ENCODE measurements at regions not wholly inside any gene's neighbourhood (a gene's known extent, or its start where the extent isn't known, plus 50 kb on each side); places are given as distances from the start of the nearest gene placed in this dataset.

DNA sequence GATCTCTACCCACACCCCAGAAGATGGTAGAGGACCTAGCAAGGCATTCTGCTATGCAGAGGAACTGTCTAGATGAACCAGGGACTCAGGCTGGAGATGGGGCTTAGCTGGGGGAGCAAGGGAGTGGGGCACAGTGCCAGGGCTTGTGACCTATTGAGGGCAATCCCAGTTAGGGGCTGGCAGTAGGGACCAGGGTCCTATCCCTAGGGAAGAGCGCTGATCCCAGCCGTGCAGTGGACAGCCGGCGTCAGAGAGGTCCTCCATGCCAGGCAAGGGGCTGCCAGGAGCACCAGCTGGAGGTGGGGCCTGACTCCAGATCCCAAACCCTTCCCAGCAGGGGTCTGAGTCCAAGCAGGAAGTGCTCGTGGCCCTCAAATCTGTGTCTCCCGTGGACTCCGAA, 52.7 kb upstream of the NEURL1B start:
- DNase-seq: no peak

DNA sequence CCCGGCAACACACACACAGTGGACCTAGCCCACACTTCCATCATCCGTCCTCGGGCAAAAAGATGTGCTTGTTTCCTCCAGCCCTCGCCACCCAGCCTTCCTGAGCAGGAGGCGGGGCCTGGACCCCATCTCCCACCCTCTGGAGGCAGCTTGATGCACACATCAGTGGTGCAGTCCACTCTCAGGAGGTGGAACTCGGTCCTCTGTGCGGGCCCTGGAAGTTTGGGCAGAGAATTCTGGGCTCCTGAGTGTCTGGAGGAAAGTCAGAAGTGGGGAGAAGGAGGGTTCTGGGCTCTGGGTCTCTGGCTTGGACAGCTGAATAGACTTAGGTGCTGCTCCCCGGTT, 54.0 kb upstream of the NEURL1B start:
- no peak for DNase-seq

DNA sequence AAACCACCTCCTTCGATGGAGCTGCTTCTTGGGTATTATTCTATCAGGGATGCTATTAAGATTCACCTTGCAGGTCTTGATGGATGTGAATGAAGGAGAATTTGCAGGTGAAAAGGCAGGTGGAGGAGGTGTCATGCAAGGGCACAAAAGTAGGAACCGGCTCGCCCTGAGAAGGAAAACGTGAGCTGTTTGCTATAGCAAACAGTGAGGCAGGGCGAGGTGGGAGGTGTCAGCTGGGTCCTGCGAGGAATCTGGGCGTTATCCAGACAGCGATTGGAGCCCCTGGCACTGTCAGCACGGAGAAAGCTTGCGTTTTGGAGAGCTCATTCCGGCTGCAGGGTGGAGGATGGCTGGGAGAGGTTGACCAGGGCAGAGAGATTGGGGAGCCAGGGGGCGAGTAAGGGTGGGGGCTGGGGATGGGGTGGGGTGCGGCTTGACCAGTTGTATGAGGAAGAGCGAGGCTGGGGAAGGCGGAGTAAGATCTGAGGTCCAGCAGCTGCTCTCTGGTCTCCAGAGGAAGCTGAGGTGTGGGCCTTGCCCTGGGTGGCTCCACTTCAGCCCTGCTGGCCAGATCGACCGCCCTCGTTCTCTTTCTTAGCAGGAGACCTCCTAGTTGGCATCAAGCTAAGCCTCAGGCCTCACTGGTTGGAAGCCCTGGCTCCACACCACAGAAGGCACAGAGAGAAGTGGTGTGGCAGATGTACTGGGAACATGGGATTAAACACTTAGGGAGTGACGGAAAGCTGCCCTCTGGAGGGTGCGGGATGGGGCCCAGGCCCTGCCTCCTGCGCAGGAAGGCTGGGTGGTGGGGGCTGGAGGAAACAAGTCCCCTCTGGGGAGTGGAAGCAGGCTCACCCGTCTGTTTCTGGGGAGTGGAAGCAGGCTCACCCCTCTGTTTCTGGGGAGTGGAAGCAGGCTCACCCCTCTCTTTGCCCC, 54.7 kb upstream of the NEURL1B start:
- peak; percentile 78 for DNase-seq

DNA sequence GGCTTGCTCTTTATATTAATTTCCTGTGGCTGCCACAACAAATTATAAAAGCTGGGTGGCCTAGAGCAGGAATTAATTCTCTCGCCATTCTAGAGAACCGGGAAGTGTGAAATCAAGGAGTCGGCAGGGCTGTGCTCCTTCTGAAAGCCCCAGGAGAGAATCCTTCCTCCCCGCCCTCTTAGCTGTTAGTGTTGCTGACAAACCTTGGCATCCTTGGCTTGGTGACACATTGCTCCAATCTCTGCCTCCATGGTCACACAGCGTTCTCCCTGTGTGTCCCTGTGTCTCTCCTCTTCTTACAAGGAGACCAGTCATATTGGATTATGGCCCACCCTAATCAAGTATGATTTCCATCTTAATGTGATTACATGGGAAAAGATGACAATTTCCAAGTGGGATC, 55.9 kb upstream of the NEURL1B start:
- no peak for DNase-seq

DNA sequence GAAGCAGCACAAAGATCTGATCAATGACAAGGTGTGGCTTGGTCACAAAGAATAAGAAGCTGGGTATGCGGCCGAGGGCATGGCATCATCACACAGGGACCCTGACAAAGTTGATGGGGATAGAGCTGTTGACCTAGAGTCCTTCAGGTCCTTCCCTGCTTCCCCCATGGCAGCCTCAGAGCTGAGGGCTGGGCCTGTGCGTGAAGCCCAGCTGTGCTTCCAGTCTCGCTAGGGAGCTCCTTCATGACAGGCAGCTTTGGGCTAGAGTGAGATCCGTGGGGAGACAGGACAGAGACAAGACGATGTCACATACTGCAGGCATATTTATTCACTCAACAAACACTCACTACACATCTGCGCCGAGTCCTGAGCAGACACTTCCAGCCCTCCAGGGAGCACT, 56.4 kb upstream of the NEURL1B start:
- no peak for DNase-seq

DNA sequence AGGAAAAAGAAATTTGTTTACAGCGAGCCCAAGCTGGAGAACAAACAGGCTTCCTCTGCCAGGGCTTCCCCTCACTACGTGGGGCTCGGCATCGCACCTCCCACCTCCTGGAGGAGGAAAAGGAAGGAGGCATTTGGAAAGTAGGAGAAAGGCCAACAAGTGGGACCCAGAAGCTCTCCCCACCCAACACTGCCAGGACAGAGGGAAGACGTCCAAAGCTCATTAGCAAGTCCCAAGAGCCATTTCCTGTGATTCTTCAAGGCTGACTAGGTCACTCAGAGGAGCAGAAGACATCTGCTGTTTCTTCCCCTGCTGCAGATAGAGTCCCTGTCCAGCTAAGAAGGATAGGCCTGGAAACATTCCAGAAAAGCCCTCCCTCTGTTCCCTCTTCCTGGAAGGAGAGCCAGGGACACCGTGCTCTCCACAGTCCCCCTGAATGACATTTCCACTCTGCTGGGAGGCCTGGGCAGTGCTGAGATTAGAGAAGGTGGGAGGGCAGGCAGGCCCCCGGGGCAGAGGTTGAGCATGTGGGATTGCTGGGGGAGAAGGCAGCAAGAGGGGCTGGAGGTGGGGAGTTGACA, 57.0 kb upstream of the NEURL1B start:
- DNase-seq: no peak

DNA sequence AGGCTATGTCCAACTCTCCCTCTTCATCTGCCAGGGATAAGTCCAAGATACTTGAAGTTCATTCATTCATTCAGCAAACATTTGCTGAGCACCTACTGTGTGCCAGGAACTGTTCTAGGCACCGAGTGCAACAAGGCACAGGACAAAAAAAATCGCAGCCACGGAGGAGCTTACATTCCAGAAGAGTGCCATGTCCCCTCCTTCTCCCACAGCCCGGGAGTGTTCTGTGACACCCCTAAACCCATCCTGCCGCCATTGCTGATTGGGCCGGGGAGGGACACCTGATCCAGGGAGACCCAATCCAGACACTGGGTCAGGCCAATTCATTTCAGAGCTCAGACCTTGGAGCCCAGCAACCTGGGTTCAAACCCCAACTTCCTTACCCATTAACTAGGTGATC, 58.1 kb upstream of the NEURL1B start:
- no peak for DNase-seq

DNA sequence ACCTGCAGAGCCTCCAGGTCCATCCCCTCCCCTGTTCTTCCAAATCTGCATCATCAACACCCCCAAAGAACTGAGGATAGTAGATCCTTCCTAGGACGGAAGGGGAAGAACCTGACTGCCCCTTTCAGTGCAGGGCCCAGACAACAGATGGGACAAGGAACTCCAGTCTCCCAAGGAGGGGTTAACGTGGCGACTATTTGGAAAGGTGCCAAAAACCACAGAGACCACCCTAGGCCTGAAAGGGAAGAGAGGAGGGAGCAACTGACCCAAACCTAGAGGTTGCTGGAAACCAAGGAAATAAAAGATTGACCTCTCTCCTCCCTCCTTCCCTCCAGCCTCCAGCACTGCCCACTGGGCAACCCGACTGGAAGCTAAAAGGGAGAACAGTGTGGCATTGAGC, 59.7 kb upstream of the NEURL1B start:
- no peak for DNase-seq

DNA sequence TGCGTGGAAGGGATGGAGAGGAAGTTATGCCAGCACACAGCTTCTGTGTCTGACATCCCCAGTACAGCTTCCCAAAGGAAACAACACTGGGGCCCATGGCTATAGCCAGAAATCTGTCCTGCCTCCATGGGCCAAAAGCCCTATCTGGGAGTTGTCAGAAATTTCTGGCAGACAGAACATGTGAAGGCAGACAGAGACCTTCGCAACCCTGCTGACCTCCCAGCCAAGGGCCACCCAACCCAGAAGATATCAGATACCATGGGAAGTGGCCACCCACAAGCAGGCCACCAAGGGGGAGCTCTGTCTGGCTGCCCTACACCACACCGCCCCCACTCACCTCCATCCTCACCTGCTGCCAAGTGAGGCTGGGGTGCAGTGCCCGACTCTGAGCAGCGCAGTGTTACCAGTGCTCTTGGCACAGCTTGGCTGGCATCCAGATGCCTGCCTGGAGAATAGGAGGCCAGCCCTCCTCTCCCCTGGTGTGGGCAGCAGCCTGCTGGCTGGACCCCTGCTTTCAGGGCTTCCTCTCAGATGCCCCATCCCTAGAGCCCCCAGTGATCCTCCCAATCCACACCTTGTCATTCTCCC, 61.6 kb upstream of the NEURL1B start:
- DNase-seq: no peak

DNA sequence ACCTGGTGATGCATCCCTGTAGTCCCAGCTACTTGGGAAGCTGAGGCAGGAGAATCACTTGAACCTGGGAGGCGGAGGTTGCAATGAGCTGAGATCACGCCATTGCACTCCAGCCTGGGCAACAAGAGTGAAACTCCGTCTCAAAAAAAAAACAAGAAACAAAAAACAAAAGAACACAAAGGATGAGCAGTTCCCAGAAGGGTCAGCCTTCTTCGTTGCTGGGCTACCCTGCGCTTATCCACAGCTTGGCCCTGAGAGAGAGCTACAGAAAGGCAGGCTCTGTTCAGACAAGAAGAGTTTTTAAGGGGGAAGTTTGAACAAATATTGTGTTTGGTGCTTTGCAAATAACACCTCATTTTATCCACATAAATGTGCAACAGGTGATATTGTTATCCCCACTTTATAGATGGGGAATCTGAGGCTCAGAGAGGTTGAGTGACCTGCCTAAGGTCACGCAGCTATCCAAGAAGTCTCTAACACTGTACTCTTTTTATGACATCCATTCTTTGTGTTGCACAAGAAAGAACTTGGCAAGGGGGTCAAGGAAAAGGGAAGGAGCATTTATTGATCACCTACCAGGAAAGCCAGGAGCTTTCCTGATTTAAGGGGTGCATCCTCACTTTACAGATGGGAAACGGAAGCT, 63.7 kb upstream of the NEURL1B start:
- no peak for DNase-seq

DNA sequence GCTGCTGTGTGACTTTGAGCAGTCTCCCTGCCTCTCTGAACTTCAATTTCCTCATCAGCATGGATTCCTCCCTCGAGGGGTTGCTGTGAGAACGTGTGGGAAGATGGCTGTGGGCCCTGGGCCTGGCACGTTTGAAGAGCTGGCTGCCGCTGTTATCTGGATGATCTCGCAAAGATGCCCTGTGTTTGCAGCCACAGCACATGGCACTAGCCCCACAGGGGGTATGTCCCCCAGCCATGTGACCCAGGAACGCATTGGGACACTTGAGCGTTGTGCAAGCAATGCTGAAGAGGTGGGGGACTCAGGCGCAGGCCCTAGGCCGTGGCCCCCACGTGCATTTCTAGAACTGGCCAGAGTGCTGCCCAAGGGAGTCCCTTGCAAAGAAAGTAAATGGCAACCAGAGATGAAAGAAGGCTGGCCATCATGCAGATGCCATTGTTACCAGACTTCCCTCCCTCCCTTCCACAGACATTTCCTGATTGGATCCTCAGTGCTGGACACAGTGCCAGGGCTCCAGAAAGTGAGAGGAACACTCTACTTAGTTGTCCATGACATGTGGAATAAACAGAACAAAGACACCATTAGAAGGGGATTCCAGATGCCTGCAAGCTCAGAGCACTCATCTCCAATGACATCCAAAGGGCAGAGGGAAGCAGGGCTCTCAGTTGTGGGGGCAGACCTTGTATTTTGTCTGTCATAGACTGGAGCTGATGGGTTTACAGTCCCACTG, 65.1 kb upstream of the NEURL1B start:
- DNase-seq: no peak

DNA sequence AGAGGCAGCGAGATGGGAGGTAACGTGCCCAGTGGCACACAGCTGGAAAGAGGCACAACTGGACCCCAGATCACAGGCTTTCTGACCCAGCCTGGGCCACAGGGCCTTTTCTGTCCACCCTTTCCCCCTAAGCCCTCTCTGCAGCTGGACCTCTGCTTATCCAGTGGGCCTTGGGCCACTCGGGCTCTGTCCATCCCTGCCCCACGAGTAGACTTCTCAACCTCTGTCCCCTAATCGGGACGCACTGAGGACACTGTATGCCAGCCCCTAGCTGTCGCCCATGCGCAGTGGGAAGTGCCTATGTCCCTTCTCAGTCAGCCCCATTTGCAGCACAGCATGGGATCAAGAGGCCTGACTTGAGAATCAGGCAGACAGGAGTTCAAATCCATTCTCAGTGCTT, 65.6 kb upstream of the NEURL1B start:
- no peak for DNase-seq

DNA sequence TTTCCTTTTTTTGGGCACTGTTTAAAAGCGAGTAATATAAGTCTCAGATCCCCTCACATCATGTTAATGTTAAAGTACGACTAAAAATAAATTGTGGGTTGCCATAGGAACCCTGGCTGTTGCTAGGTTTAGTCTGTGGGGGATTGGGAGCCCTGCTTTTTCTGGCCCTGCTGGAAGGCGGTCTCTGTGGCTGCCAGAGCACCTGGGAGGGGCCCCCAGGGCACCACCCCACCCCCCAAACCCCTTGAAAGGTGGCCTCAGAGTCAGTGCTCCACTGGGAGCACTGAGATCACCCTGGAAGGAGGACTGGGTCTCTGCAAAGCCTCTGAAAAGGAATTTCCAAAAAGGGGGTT, 66.2 kb upstream of the NEURL1B start:
- DNase-seq: no peak

DNA sequence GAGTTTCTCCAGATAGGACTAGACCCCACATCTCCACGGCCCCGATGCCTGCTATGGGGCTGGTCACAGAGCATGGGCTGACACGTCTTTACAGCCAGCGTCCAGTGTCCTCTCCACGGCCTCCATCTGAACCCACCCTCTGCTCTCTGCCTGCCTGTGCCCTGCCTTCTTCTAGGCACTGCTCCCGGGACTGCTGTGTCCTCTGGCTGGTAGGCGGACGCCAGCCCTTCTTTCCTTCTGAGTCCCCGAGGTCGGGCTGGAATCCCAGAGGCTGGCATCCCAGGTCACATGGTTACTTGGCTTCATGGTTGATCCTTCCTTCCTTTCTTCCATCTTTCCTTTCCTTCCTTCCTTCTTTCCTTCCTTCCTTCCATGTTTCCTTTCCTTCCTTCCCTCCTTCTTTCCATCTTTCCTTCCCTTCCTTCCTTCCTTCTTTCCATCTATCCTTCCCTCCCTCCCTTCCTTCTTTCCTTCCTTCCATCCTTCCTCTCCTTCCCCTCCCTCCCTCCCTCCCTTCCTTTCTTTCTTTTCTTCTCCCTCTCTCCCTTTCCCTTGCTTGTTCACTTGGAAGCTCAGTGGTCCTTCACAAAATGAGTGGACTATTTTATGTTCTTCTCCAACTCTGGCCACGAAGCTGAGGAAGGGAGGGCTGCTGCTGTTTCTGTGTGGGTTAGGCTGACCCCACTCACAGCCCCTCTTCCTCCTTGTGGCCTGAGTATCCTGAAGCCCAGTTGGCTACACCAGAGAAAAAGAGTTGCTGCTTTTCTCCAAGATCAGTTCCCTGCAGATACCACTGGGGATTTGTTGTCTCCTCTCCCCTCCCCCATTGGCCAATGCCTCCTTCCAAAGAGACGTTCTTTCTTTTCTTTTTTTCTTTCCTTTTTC, 66.8 kb upstream of the NEURL1B start:
- DNase-seq: no peak

DNA sequence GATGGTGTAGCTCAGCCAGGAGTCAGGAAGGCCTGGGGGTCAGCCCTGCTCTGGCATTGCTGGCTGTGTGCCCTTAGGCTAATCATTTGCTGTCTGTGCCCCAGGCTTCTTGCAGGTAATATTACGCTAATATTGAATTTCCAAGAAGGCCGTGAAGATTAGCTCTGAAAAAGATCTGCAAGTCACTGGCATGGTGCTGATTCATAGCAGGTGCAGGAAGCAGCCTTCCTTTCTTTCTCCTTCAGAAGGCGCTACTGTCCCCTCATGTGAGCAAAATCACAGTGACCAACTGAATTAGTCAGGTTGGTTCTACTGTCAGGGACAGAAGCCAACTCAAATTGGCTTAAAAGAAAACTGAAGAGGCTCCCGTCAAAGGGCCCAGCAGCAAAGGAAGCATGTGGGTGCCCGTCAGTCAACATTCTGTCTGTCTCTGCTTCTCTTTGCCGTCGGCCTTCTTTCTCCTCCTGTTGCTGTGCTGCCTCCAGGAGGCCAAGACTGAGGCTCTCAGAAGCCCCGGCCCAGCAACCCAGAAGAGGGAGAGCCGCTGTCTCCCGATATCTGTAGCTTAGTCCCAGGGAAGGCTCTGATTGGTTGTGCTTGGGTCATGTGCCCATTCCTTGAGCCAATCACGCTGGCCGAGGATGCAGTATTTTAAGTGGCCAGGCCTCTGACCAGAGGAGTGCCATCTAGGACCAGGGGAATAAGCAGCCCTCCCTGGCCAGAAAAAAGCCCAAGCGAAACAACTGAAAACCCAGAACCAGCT, 67.8 kb upstream of the NEURL1B start:
- DNase-seq: no peak

DNA sequence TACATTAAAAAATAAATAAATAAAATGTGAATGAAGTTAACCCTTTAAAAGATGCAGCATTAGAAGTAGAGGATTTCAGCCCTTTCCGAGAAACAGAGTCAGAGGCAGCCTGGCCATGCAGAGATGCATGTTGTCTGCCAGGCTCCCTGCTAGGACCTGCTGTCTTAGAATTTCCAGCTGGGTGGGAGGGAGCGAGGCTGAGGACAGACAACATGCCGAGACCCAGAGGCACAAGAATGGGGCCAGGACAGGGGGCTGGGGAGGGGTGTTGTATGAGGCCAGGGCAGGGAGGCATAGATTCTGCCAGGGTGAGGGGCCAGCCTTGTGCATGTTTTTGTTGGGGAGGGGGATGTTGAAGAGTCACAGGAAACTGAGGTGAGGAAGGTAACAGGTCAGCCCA, 68.6 kb upstream of the NEURL1B start:
- DNase-seq: no peak

DNA sequence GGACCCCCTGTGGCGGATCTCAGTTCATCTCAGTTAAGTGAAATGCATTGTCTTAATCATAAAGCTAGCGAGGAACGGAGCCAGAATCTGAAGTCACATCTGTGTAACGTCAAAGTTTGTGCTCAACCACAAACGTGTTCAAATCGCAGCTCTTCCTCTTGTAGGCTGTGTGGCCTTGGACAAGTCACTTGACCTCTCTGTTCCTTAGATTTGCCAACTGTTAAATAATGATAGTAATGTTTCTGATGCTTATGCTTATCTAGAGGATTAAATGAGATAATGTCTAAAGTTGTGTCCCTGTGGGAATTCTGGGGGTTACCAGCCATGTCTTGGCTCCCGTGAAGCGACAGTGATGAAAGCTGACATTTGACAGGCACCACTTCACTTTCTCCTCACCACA, 69.2 kb upstream of the NEURL1B start:
- no peak for DNase-seq

DNA sequence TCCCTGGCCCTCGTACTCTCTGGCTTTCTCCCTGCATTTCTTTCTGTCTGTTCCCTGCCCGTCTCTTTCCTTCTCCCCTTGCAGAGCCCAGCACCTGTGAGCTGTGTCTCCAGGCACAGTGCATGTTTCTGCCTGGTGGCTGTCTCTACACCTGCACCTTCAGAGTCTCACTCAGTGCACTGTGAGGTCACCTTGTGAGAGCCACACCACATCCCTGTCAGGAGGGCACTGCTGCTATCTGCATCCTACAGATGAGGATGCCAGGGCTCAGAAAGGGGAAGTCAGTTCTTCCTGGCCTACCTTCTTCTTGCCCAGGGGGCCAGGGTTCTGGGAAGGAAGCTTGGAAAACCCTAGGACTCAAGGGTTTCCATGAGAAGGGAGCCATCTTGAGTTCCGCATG, 69.7 kb upstream of the NEURL1B start:
- no peak for DNase-seq

DNA sequence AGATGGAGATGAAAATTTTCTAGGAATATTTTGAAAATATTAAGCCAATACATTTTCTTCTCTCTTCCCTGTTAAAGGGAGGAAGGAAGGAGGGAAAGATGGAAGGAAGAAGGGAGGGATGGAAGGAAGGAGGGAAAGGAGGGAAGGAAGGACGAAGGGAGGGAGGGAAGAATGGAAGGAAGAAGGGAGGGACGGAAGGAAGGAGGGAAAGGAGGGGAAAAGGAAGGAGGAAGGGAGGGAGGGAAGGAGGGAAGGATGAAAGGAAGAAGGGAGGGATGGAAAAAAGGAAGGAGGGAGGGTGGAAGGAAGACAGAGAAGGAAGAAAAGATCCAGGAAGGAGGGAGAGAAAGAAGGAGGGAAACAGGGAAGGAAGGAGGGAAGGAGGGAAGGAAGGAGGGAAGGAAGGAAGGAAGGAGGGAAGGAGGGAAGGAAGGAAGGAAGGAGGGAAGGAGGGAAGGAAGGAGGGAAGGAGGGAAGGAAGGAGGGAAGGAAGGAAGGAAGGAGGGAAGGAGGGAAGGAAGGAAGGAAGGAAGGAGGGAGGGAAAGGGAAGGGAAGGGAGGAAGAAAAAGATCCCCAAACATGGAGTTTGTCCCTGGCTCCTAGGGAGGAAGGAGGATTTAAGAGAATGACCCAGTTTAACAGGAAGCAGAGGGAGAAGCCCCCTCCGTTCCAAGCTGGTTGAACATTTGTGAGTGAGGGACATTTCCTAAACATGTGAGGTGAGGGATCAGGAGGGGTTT, 70.3 kb upstream of the NEURL1B start:
- DNase-seq: no peak

DNA sequence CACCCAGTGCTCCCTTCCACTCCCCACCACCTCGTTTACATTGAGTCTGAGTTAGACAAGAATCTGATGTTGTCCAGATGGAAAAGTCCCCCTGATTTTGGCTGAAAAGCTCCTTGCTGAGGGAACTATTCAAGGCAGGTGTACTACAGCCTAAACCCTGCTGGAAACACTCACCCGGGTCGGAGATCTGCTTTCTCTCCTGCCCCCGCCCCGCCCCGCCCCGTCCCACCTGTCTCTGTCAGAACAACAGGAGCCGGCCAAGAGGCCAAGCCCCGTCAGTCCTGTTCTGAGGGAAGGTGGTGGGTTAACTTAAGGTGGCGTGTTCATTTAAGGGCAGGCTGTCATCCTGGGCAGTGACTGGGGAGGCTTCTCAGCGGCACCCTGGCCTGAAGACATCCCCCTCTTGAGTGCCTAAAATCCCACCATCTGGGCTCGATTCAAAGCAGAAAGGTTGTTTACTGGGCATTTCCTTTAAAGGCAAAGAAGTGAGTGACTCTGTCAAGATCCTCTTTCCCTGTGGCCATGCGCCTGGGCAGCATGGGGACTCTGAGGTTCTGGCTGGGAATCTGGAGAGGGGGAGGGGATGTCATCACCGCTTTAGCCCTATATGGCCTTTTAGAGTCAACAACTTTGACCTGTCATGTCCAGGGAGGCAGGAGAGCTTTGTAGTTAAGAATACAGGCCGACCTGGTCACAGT, 71.1 kb upstream of the NEURL1B start:
- peak; percentile 38 for DNase-seq
